ENCODE measurements at regions not wholly inside any gene's neighbourhood (a gene's known extent, or its start where the extent isn't known, plus 50 kb on each side); places are given as distances from the start of the nearest gene placed in this dataset.

DNA sequence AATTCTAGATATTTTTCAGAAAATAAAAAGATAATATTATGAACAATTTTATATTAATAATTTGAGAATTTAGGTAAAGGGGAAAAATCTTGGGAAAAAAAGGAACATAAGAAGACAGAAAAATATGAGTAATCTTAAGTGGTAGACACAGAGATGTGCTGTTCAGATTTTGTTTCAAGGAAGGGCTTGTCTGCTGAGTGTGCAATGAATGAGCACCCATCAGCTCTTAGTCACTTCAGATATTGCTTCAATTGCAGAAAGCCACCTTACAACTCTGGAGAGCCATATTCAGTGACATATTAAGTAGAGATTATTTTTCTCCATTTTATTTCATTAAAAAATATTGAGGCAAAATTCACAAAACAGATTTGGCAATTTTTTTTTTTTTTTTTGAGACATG, 282.0 kb upstream of the CHST9 start:
- peaks cover 2% of the 10 kb centered on the region for H3K36me3 Mint-ChIP-seq
- Histone ChIP-seq H2AFZ (replicated peaks) (no peak overlapping the region), H3K4me3 (no peak overlapping the region), H3K4me2 (no peak overlapping the region), H3K9ac (no peak overlapping the region), H3K79me2 (ENCODE audit: low read depth) (no peaks in the 10 kb centered on the region), H3F3A (ENCODE audit: low read depth) (no peaks in the 10 kb centered on the region), H3K27ac (no peak overlapping the region), H3K9me3 (ENCODE audit: low read depth) (no peaks in the 10 kb centered on the region), H3K4me1 (peaks cover 2% of the 10 kb centered on the region), H3K36me3 (no peaks in the 10 kb centered on the region), H4K20me1 (ENCODE audit: low read depth) (no peaks in the 10 kb centered on the region), H3K27me3 (no peaks in the 10 kb centered on the region)
- H3K4me1 Mint-ChIP-seq = no peaks in the 10 kb centered on the region
- H3K27me3 Mint-ChIP-seq (ENCODE audit: insufficient read depth, low read depth) = no peaks in the 10 kb centered on the region
- no peak overlapping the region for H3K27ac Mint-ChIP-seq
- no peak for TF ChIP-seq EZH2 (IDR thresholded peaks at IDR 0.05)
- no peak overlapping the region for H3K4me3 Mint-ChIP-seq
- H3K9me3 Mint-ChIP-seq = peaks cover 8% of the 10 kb centered on the region
- DNase-seq (ENCODE audit: low spot score) = no peak

DNA sequence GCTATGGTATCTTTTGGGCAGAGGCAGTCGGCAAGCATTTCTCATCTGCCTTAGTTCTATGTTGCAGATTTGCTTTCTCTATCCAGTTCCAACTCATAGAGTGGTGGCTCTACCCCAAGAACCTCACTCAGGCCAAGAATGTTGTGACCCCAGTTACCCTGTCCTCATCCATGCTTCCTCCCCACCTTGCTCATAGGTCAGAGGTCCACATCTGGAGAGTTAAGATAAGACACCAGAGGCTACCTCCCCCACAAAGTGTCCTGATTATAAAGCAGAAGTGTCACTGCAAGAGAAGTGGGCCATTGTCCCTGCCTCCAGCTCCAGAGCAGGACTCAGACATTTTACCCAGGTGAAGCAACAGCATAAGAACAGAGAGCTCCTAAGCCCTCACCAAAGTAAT, 276.8 kb upstream of the CHST9 start:
- Histone ChIP-seq H2AFZ (replicated peaks) (no peak overlapping the region), H4K20me1 (ENCODE audit: low read depth) (no peaks in the 10 kb centered on the region), H3K4me1 (no peaks in the 10 kb centered on the region), H3K27ac (no peak overlapping the region), H3K4me2 (no peak overlapping the region), H3K79me2 (ENCODE audit: low read depth) (no peaks in the 10 kb centered on the region), H3K36me3 (no peaks in the 10 kb centered on the region), H3K9ac (no peak overlapping the region), H3K9me3 (ENCODE audit: low read depth) (no peaks in the 10 kb centered on the region), H3K4me3 (no peak overlapping the region), H3K27me3 (no peaks in the 10 kb centered on the region), H3F3A (ENCODE audit: low read depth) (no peaks in the 10 kb centered on the region)
- Mint-ChIP-seq H3K27ac (no peak overlapping the region), H3K27me3 (ENCODE audit: insufficient read depth, low read depth) (peaks cover 4% of the 10 kb centered on the region), H3K9me3 (peaks cover 20% of the 10 kb centered on the region), H3K4me1 (no peaks in the 10 kb centered on the region), H3K4me3 (no peak overlapping the region), H3K36me3 (peaks cover 7% of the 10 kb centered on the region)
- no peak for DNase-seq (ENCODE audit: low spot score)
- TF ChIP-seq EZH2 (IDR thresholded peaks at IDR 0.05) (no peak), EZH2phosphoT487 (IDR thresholded peaks at IDR 0.05) (no peak), CTCF (IDR thresholded peaks at IDR 0.05) (no peak)

DNA sequence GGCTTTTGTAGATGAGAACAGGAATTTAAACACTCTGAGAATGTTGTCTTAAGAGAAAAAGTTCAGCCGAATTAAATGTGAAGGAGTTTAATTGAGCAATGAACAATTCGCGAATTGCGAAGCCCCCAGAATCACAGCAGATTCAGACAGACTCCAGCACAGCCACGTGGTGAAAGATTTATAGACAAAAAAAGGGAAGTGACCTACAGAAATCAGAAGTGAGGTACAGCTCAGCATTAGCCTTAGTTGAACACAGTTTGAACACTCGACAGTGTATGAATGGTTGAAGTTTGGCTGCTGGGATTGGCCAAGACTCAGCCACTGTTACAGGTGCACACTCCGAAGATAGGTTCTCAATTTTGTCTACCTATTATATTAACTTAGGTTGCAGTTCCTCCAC, 264.0 kb upstream of the CHST9 start:
- Histone ChIP-seq H3K9me3 (ENCODE audit: low read depth) (no peaks in the 10 kb centered on the region), H3K4me2 (no peak overlapping the region), H3K4me1 (peaks cover 11% of the 10 kb centered on the region), H3K36me3 (no peaks in the 10 kb centered on the region), H4K20me1 (ENCODE audit: low read depth) (no peaks in the 10 kb centered on the region), H3K27ac (no peak overlapping the region), H3K79me2 (ENCODE audit: low read depth) (no peaks in the 10 kb centered on the region), H3K4me3 (no peak overlapping the region), H2AFZ (replicated peaks) (peak overlapping the region; percentile 36), H3F3A (ENCODE audit: low read depth) (no peaks in the 10 kb centered on the region), H3K27me3 (no peaks in the 10 kb centered on the region), H3K9ac (no peak overlapping the region)
- Mint-ChIP-seq H3K36me3 (peaks cover 1% of the 10 kb centered on the region), H3K4me1 (peaks cover 10% of the 10 kb centered on the region), H3K9me3 (peaks cover 22% of the 10 kb centered on the region), H3K27me3 (ENCODE audit: insufficient read depth, low read depth) (no peaks in the 10 kb centered on the region), H3K27ac (no peak overlapping the region), H3K4me3 (no peak overlapping the region)
- no peak for TF ChIP-seq EZH2 (IDR thresholded peaks at IDR 0.05)
- no peak for TF ChIP-seq EZH2phosphoT487 (IDR thresholded peaks at IDR 0.05)
- TF ChIP-seq CTCF (IDR thresholded peaks at IDR 0.05) = no peak
- no peak for DNase-seq (ENCODE audit: low spot score)

DNA sequence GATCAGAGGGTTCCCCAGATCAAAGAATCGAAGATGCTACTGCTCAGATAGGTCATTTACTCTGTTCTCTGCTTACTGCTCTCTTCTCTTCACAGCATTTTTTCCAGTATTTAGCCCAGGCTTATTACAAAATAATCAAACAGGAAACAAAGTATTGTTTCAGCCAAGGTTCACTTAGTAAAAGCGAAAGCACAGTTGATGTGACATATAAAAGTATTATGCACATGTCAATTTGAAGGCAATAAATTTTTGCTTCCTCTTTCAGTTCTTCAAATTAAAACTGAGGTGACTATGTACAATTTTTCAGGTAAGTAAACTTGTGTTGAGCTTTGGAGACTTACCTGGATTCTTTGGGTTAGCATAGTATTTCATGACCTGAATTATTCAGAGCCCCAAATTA, 262.8 kb upstream of the CHST9 start:
- Histone ChIP-seq H2AFZ (replicated peaks) (peak overlapping the region; percentile 56), H3K79me2 (ENCODE audit: low read depth) (no peaks in the 10 kb centered on the region), H3K4me3 (no peak overlapping the region), H3K36me3 (no peaks in the 10 kb centered on the region), H3K4me2 (no peak overlapping the region), H3K9me3 (ENCODE audit: low read depth) (no peaks in the 10 kb centered on the region), H3F3A (ENCODE audit: low read depth) (no peaks in the 10 kb centered on the region), H4K20me1 (ENCODE audit: low read depth) (no peaks in the 10 kb centered on the region), H3K27ac (no peak overlapping the region), H3K27me3 (no peaks in the 10 kb centered on the region), H3K9ac (no peak overlapping the region), H3K4me1 (peaks cover 11% of the 10 kb centered on the region)
- no peak for DNase-seq (ENCODE audit: low spot score)
- TF ChIP-seq EZH2 (IDR thresholded peaks at IDR 0.05) (no peak), CTCF (IDR thresholded peaks at IDR 0.05) (no peak), EZH2phosphoT487 (IDR thresholded peaks at IDR 0.05) (no peak)
- Mint-ChIP-seq H3K27me3 (ENCODE audit: insufficient read depth, low read depth) (no peaks in the 10 kb centered on the region), H3K27ac (no peak overlapping the region), H3K4me1 (peaks cover 10% of the 10 kb centered on the region), H3K36me3 (peaks cover 1% of the 10 kb centered on the region), H3K9me3 (peaks cover 22% of the 10 kb centered on the region), H3K4me3 (no peak overlapping the region)
